Astrocyte (in vitro differentiated cells and primary cell): ENCODE measurements at regions not wholly inside any gene's neighbourhood (a gene's known extent, or its start where the extent isn't known, plus 50 kb on each side); places are given as distances from the start of the nearest gene placed in this dataset.
A peak's percentile ranks its signal among the peaks of the same experiment; 100 is the strongest.

ENCODE experiments used
- DNase-seq: peaks from one replicate; pipeline ENCODE4 v3.0.0-alpha.2; 2010; ENCODE audit warnings: low read depth
- FAIRE-seq: peaks from 2 replicates; lab custom pipeline; 2011; peaks lifted over from hg19 to GRCh38; lab: Jason Lieb, UNC
- H2AFZ ChIP-seq: 2 replicates; pipeline ENCODE4 v1.6.0; 2012; ENCODE audit warnings: low read depth, low read length, inconsistent platforms
- H3K27ac ChIP-seq: 2 replicates; pipeline ENCODE4 v1.5.1; 2011; ENCODE audit warnings: low read depth, low read length, inconsistent platforms
- H3K27me3 ChIP-seq: 2 replicates; pipeline ENCODE4 v1.6.0; 2011; ENCODE audit warnings: low read length, inconsistent platforms; ENCODE audit not compliant: insufficient read depth
- H3K36me3 ChIP-seq: 2 replicates; pipeline ENCODE4 v1.5.1; 2011; ENCODE audit warnings: low read length, inconsistent platforms; ENCODE audit not compliant: insufficient read depth
- H3K4me1 ChIP-seq: 2 replicates; pipeline ENCODE4 v1.5.1; 2011; ENCODE audit warnings: low read length, inconsistent platforms; ENCODE audit not compliant: insufficient read depth
- H3K4me2 ChIP-seq: 2 replicates; pipeline ENCODE4 v1.6.0; 2012; ENCODE audit warnings: low read length, inconsistent platforms
- H3K4me3 ChIP-seq: 2 replicates; pipeline ENCODE4 v1.5.1; 2011; ENCODE audit warnings: low read depth, mild to moderate bottlenecking, low read length, inconsistent platforms; ENCODE audit not compliant: insufficient read depth
- H3K79me2 ChIP-seq: 2 replicates; pipeline ENCODE4 v1.6.0; 2012; ENCODE audit warnings: mild to moderate bottlenecking, low read length, inconsistent platforms; ENCODE audit not compliant: insufficient read depth
- H3K9ac ChIP-seq: 2 replicates; pipeline ENCODE4 v1.6.0; 2012; ENCODE audit warnings: mild to moderate bottlenecking, low read length, inconsistent platforms
- H3K9me3 ChIP-seq: 2 replicates; pipeline ENCODE4 v1.5.1; 2012; ENCODE audit warnings: low read depth, mild to moderate bottlenecking, low read length, inconsistent platforms; ENCODE audit not compliant: insufficient read depth
- H4K20me1 ChIP-seq: 2 replicates; pipeline ENCODE4 v1.6.0; 2012; ENCODE audit warnings: low read length, inconsistent platforms; ENCODE audit not compliant: insufficient read depth
- H3K27ac Mint-ChIP-seq: one replicate; pipeline ENCODE4 v1.8.0; 2021; ENCODE audit warnings: mild to moderate bottlenecking, mixed read lengths; ENCODE audit not compliant: unreplicated experiment
- H3K27me3 Mint-ChIP-seq: one replicate; pipeline ENCODE4 v1.8.0; 2021; ENCODE audit warnings: low read depth, mixed read lengths; ENCODE audit not compliant: unreplicated experiment
- H3K36me3 Mint-ChIP-seq: one replicate; pipeline ENCODE4 v1.8.0; 2021; ENCODE audit warnings: low read depth, mixed read lengths; ENCODE audit not compliant: unreplicated experiment
- H3K4me1 Mint-ChIP-seq: one replicate; pipeline ENCODE4 v1.8.0; 2021; ENCODE audit warnings: low read depth, mixed read lengths; ENCODE audit not compliant: unreplicated experiment
- H3K4me3 Mint-ChIP-seq: one replicate; pipeline ENCODE4 v1.8.0; 2021; ENCODE audit warnings: mild to moderate bottlenecking, moderate library complexity, mixed read lengths; ENCODE audit not compliant: unreplicated experiment
- H3K9me3 Mint-ChIP-seq: one replicate; pipeline ENCODE4 v1.8.0; 2021; ENCODE audit warnings: mild to moderate bottlenecking, mixed read lengths; ENCODE audit not compliant: unreplicated experiment
- CTCF ChIP-seq: IDR thresholded peaks from 2 replicates; pipeline ENCODE4 v1.5.1; 2011; ENCODE audit warnings: low read depth, mild to moderate bottlenecking, inconsistent platforms, low read length, moderate library complexity; ENCODE audit not compliant: insufficient read depth
- EZH2 ChIP-seq: IDR thresholded peaks from 2 replicates; pipeline ENCODE4 v1.6.1; 2012; ENCODE audit warnings: mild to moderate bottlenecking, low read length, inconsistent platforms; ENCODE audit not compliant: insufficient read depth

GRCh38 chr19:28039677-28040381 lies 1173.1 kb downstream of the UQCRFS1 start:
- Histone ChIP-seq H3K79me2 (no peaks in the 10 kb centered on the region), H3K27me3 (no peaks in the 10 kb centered on the region), H3K4me1 (no peaks in the 10 kb centered on the region), H3K4me3 (no peak overlapping the region), H4K20me1 (no peaks in the 10 kb centered on the region), H3K9ac (no peak overlapping the region), H3K27ac (no peak overlapping the region), H3K4me2 (no peak overlapping the region), H3K9me3 (no peaks in the 10 kb centered on the region), H2AFZ (no peak overlapping the region), H3K36me3 (no peaks in the 10 kb centered on the region)
- TF ChIP-seq CTCF = no peak
- H3K4me3 Mint-ChIP-seq = no peak overlapping the region
- H3K4me1 Mint-ChIP-seq = no peaks in the 10 kb centered on the region
- FAIRE-seq (peak; percentile 37), DNase-seq (peak; percentile 8)
- no peaks in the 10 kb centered on the region for H3K36me3 Mint-ChIP-seq
- peaks cover 6% of the 10 kb centered on the region for H3K9me3 Mint-ChIP-seq
- peaks cover 22% of the 10 kb centered on the region for H3K27me3 Mint-ChIP-seq
- no peak overlapping the region for H3K27ac Mint-ChIP-seq

- H3K9me3 ChIP-seq = no peaks in the 10 kb centered on the region
- H4K20me1 ChIP-seq = no peaks in the 10 kb centered on the region
- no peak overlapping the region for H3K4me3 Mint-ChIP-seq
- no peaks in the 10 kb centered on the region for H3K79me2 ChIP-seq
- no peak overlapping the region for H3K9ac ChIP-seq
- H3K4me1 Mint-ChIP-seq = peaks cover 4% of the 10 kb centered on the region
- no peaks in the 10 kb centered on the region for H3K36me3 ChIP-seq
- H3K27ac Mint-ChIP-seq = no peak overlapping the region
- no peaks in the 10 kb centered on the region for H3K4me1 ChIP-seq
- H3K4me3 ChIP-seq = no peak overlapping the region
- H3K27me3 ChIP-seq = no peaks in the 10 kb centered on the region
- TF ChIP-seq CTCF (no peak), EZH2 (no peak)
- DNase-seq (no peak), FAIRE-seq (no peak)
- no peaks in the 10 kb centered on the region for H3K36me3 Mint-ChIP-seq
- peaks cover 20% of the 10 kb centered on the region for H3K27me3 Mint-ChIP-seq
- H2AFZ ChIP-seq = no peak overlapping the region
- H3K27ac ChIP-seq = no peak overlapping the region
- H3K4me2 ChIP-seq = no peak overlapping the region
- peaks cover 1% of the 10 kb centered on the region for H3K9me3 Mint-ChIP-seq
Observed at GRCh38 chr19:28037186-28037585, 1175.8 kb downstream of the UQCRFS1 start.

- H3K4me3 ChIP-seq = no peak overlapping the region
- no peaks in the 10 kb centered on the region for H3K27me3 ChIP-seq
- no peak for DNase-seq
- H2AFZ ChIP-seq = no peak overlapping the region
- no peak for FAIRE-seq
- H3K4me2 ChIP-seq = no peak overlapping the region
- Mint-ChIP-seq H3K4me1 (peaks cover 4% of the 10 kb centered on the region), H3K27me3 (peaks cover 17% of the 10 kb centered on the region), H3K27ac (no peak overlapping the region), H3K36me3 (no peaks in the 10 kb centered on the region), H3K9me3 (peaks cover 4% of the 10 kb centered on the region), H3K4me3 (no peak overlapping the region)
- H3K9me3 ChIP-seq = no peaks in the 10 kb centered on the region
- no peaks in the 10 kb centered on the region for H3K36me3 ChIP-seq
- TF ChIP-seq EZH2 = no peak
- TF ChIP-seq CTCF = no peak
- no peak overlapping the region for H3K9ac ChIP-seq
- H3K4me1 ChIP-seq = no peaks in the 10 kb centered on the region
- no peaks in the 10 kb centered on the region for H4K20me1 ChIP-seq
- H3K27ac ChIP-seq = no peak overlapping the region
- H3K79me2 ChIP-seq = no peaks in the 10 kb centered on the region
Observed at GRCh38 chr19:28036486-28036885, 1176.5 kb downstream of the UQCRFS1 start.
